ENCODE measurements at regions not wholly inside any gene's neighbourhood (a gene's known extent, or its start where the extent isn't known, plus 50 kb on each side); places are given as distances from the start of the nearest gene placed in this dataset.

DNA sequence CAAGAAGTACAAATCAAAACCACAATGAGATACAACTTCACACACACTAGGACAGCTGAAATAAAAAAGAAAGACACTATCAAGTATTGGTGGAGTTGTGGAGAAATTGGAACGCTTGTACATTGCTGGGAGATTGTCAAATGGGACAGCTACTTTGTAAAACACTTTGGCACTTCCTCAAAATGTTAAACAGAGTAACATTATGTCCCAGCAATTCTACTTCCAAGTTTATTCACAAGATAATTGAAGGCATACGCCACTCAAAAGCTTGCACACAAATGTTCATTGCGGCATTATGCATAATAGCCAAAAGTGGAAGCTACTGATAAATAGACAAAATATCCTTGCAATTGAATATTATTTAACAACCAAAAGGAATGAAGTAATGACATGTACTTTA lies 199.9 kb upstream of the KCNK2 start:
- no peaks in the 10 kb centered on the region for H3K4me1 ChIP-seq
- H3K27me3 ChIP-seq: no peaks in the 10 kb centered on the region
- no peak overlapping the region for H3K4me3 ChIP-seq
- no peak for TF ChIP-seq CTCF (IDR thresholded peaks at IDR 0.05)
- H3K36me3 ChIP-seq: no peaks in the 10 kb centered on the region
- no peak overlapping the region for H3K27ac ChIP-seq
- intact Hi-C loops (cut with DNase I; ENCODE audit: low total_unique reads): no loop called here
- DNase-seq: no peak
- no peaks in the 10 kb centered on the region for H3K9me3 ChIP-seq

DNA sequence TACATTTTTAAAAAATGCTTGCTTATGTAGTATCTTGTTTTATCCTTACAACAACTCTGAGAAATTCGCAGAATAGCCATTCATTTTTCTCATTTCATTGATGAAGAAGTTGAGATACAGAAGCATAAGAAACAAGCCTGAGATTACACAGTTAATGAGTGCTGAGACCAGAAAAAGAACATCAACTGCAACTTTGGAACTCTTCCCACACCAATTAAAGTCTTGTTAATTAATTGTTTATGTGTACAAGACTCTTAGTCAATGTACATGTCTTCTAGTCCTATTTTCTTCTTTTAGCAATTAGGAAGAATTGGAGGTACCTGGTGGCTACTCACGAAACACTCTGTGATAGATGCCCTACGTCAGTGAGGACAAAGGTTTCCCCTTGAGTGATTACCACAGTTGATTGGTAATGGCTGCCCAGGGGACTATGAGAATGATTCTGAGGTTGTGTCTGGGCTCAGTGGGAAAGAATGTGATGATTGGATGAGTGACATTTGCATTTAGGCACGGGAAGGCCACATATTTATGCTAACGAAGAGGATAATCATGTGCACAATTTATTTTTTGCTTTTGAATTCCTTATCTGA lies 187.4 kb upstream of the KCNK2 start:
- no peak for TF ChIP-seq CTCF (IDR thresholded peaks at IDR 0.05)

GRCh38 chr1:214896921-214897320 lies 185.6 kb upstream of the KCNK2 start:
- Histone ChIP-seq H3K9me3 (no peaks in the 10 kb centered on the region), H3K36me3 (no peaks in the 10 kb centered on the region), H3K27ac (no peak overlapping the region), H3K4me1 (no peaks in the 10 kb centered on the region), H3K27me3 (no peaks in the 10 kb centered on the region), H3K4me3 (no peak overlapping the region)
- intact Hi-C loops (cut with DNase I; ENCODE audit: low total_unique reads): no loop called here
- no peak for DNase-seq
- no peak for TF ChIP-seq CTCF (IDR thresholded peaks at IDR 0.05)

More for the DNA sequence above, 187.4 kb upstream of the KCNK2 start:
- Histone ChIP-seq H3K36me3 (no peaks in the 10 kb centered on the region), H3K27ac (no peak overlapping the region), H3K9me3 (no peaks in the 10 kb centered on the region), H3K27me3 (no peaks in the 10 kb centered on the region), H3K4me3 (no peak overlapping the region), H3K4me1 (no peaks in the 10 kb centered on the region)
- no peak for DNase-seq
- intact Hi-C loops (cut with DNase I; ENCODE audit: low total_unique reads): no loop called here

GRCh38 chr1:214897581-214897980 lies 185.0 kb upstream of the KCNK2 start:
- Histone ChIP-seq H3K4me1 (no peaks in the 10 kb centered on the region), H3K27me3 (no peaks in the 10 kb centered on the region), H3K9me3 (no peaks in the 10 kb centered on the region), H3K4me3 (no peak overlapping the region), H3K27ac (no peak overlapping the region), H3K36me3 (no peaks in the 10 kb centered on the region)
- no peak for DNase-seq
- no peak for TF ChIP-seq CTCF (IDR thresholded peaks at IDR 0.05)
- intact Hi-C loops (cut with DNase I; ENCODE audit: low total_unique reads): no loop called here

DNA sequence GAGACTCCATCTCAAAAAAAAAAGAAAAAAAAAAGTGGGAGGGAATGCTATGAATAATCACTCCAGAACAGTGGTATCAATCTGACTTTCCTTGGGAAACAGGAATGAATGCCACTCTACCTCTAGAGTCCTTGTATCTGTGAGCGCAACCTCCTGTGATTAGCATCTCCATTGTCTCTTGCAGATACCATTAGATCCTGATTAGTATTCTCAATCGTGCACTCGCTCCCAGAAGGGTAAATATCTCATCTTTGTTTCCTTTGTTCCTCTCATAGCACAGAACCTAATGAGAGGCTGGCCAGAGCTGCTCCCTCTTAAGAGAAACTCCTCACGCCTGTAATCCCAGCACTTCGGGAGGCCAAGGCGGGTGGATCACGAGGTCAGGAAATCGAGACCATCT lies 184.4 kb upstream of the KCNK2 start:
- intact Hi-C loops (cut with DNase I; ENCODE audit: low total_unique reads): no loop called here
- no peaks in the 10 kb centered on the region for H3K9me3 ChIP-seq
- no peak overlapping the region for H3K4me3 ChIP-seq
- TF ChIP-seq CTCF (IDR thresholded peaks at IDR 0.05): no peak
- no peak for DNase-seq
- H3K27ac ChIP-seq: no peak overlapping the region
- H3K4me1 ChIP-seq: no peaks in the 10 kb centered on the region
- H3K27me3 ChIP-seq: no peaks in the 10 kb centered on the region
- no peaks in the 10 kb centered on the region for H3K36me3 ChIP-seq

GRCh38 chr1:214898718-214899117 lies 183.8 kb upstream of the KCNK2 start:
- DNase-seq: no peak
- Histone ChIP-seq H3K27me3 (no peaks in the 10 kb centered on the region), H3K27ac (no peak overlapping the region), H3K36me3 (no peaks in the 10 kb centered on the region), H3K4me1 (no peaks in the 10 kb centered on the region), H3K9me3 (no peaks in the 10 kb centered on the region), H3K4me3 (no peak overlapping the region)
- intact Hi-C loops (cut with DNase I; ENCODE audit: low total_unique reads): no loop called here
- TF ChIP-seq CTCF (IDR thresholded peaks at IDR 0.05): no peak

All from tibial artery (tissue), 4 donors.